Gastrocnemius medialis (tissue), 4 donors: ENCODE measurements at regions not wholly inside any gene's neighbourhood (a gene's known extent, or its start where the extent isn't known, plus 50 kb on each side); places are given as distances from the start of the nearest gene placed in this dataset.

Experiments used
- CTCF ChIP-seq, 5 experiments: fragments of 450-650 bp in 3 of 5; fragments of 200-600 bp in 2 of 5; sonication (generic) in 2 of 5; IDR thresholded peaks in 4 of 5; conservative IDR thresholded peaks in 1 of 5; 1 replicate in 4 of 5; 2 replicates in 1 of 5; pipeline ENCODE4 v1.5.1; 2016 to 2019; ENCODE audit warnings: antibody characterized with exemption in 5 of 5, mild to moderate bottlenecking in 3 of 5, moderate library complexity in 3 of 5
- POLR2A ChIP-seq, 2 donors: fragments of 450-650 bp; IDR thresholded peaks; one replicate each; pipeline ENCODE4 v1.6.1; 2017; ENCODE audit warnings: antibody characterized with exemption in 2 of 2, mild to moderate bottlenecking in 2 of 2, moderate library complexity in 2 of 2

DNA sequence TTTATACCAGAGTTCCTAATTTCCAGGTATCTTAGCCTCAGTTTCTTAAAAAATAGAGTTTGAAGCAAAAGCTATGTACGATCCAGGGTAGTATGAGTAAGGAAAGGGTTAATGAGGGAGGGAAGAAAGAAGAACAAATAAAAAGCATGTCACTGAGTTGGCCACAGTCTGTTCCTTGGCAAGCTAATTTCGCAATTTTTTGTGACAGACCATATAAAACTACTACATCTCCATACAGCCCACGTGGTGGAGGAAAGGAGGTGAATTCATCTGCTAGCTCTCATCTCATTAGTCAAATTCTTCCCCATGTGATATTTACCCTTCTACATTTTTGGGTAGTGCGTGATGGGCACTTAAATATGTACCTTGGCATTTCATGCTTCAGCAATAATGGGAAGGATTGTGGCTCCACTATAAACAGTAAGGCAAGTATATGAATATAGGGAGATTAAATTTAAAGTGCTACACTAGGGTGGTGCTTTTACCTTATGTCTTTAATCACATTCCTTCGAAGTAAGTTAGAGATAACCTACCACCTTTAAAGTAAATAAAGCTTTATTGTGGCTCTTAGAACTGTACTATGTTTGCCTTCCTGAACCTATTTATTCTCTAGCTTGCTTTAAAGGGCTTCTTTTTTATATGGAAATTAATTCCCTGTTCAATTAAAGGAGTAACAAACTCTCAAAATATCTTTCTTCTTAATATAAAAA lies 102.1 kb upstream of the VAMP7 start:
- no peak for TF ChIP-seq CTCF (IDR thresholded peaks at IDR 0.05 in 4 of 5, conservative IDR thresholded peaks at IDR 0.05 in 1 of 5)
- TF ChIP-seq POLR2A (IDR thresholded peaks at IDR 0.05): no peak
